ENCODE measurements at regions not wholly inside any gene's neighbourhood (a gene's known extent, or its start where the extent isn't known, plus 50 kb on each side); places are given as distances from the start of the nearest gene placed in this dataset.

DNA sequence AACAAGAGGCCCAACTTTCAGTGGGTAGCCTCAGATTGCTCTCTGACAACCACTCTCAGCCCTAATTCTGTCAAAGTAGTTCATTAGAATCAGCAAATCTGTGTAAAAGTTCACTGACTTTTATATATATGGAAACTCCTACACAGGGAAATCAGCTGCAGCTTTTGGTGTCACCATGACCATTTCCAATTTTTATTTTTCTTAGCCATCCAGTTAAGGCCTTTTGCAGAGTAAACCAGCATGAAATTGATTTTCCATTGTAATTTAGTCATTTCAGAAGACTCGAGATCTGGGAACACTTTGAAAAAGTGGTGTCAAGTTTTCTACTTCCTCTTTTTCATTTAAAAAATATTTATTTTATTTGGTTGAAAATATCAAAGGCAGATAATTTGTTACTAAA is 263.2 kb downstream of the TMEM182 start:
- no peak for DNase-seq

DNA sequence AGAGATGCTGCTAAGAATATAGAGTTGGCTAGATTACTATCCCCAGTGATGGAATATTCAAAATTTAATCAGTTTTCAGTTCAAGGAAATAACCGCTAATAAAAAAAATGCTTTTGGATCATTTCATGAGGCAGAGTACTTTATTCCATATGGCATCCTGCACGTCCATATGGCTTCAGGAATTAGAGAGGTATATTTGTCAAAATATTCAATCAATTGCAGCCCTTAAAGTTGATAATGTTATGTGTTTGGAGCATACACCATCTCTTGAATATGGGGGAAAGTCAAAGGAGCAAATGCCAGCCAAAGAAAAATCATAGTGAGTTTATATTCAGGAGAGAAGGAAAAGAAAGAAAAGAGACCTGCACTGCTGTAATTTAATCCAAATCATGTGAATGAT is 266.4 kb downstream of the TMEM182 start:
- DNase-seq: no peak

Data from right lung (tissue), 2 donors.